HCT116 (cell line): ENCODE measurements at regions not wholly inside any gene's neighbourhood (a gene's known extent, or its start where the extent isn't known, plus 50 kb on each side); places are given as distances from the start of the nearest gene placed in this dataset.

Experiments
- ATF3 ChIP-seq: IDR thresholded peaks from 2 replicates; pipeline ENCODE4 v1.6.1; 2012
- EGR1 ChIP-seq: IDR thresholded peaks from 2 replicates; pipeline ENCODE4 v1.6.1; 2012; ENCODE audit warnings: low read depth
- EZH2 ChIP-seq: fragments of 200-600 bp; sonication (generic); IDR thresholded peaks from 2 replicates; pipeline ENCODE4 v1.6.1; 2017; ENCODE audit warnings: antibody characterized with exemption, mixed run types
- POLR2AphosphoS5 ChIP-seq: IDR thresholded peaks from 2 replicates; pipeline ENCODE4 v1.6.1; 2011; ENCODE audit warnings: mild to moderate bottlenecking, low read depth, low read length, moderate library complexity
- RAD21 ChIP-seq: IDR thresholded peaks from 2 replicates; pipeline ENCODE4 v1.6.1; 2012; ENCODE audit warnings: low read depth, mild to moderate bottlenecking
- SIN3A ChIP-seq: IDR thresholded peaks from 2 replicates; pipeline ENCODE4 v1.6.1; 2012; ENCODE audit warnings: low read depth
- YY1 ChIP-seq: IDR thresholded peaks from 2 replicates; pipeline ENCODE4 v1.6.1; 2011; ENCODE audit warnings: low read length, low read depth, moderate library complexity, mild to moderate bottlenecking; ENCODE audit not compliant: insufficient replicate concordance; ENCODE audit errors: extremely low read depth
- TF ChIP-seq, protein P1 (sequence below), 3 experiments: fragments of 200-600 bp in 1 of 3; sonication (generic) in 1 of 3; IDR thresholded peaks in 2 of 3; conservative IDR thresholded peaks in 1 of 3; 2 replicates each; pipeline ENCODE4 v1.5.1; 2012 to 2017; ENCODE audit warnings: low read depth in 2 of 3, low read length in 2 of 3, antibody characterized with exemption in 1 of 3, borderline replicate concordance in 1 of 3, control low read depth in 1 of 3, mild to moderate bottlenecking in 1 of 3, mixed read lengths in 1 of 3, mixed run types in 1 of 3, moderate library complexity in 1 of 3; ENCODE audit not compliant: insufficient read depth in 1 of 3

DNA sequence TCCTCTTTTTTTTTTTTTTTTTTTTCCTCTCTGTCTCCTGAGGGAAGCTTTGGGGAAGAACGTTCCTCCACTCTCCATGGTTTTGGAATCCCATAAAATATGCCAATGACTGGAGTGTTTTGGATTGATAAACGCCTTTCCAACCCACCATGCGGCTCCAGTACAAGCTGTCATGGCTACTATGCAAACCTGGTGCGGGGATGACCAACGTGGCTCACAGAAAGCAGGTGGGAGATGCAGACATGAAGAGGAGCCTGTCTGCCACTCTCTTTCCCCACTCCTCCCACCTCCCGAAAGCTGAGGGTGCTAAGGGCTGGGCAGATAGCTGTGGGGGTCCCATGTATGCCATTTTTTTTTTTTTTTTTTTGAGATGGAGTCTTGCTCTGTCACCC lies 69.9 kb upstream of the SEC14L1 start:
- TF ChIP-seq SIN3A (no peak), EZH2 (no peak), ATF3 (no peak), RAD21 (no peak), EGR1 (no peak), YY1 (no peak), POLR2AphosphoS5 (no peak)
- TF ChIP-seq, protein P1, sequence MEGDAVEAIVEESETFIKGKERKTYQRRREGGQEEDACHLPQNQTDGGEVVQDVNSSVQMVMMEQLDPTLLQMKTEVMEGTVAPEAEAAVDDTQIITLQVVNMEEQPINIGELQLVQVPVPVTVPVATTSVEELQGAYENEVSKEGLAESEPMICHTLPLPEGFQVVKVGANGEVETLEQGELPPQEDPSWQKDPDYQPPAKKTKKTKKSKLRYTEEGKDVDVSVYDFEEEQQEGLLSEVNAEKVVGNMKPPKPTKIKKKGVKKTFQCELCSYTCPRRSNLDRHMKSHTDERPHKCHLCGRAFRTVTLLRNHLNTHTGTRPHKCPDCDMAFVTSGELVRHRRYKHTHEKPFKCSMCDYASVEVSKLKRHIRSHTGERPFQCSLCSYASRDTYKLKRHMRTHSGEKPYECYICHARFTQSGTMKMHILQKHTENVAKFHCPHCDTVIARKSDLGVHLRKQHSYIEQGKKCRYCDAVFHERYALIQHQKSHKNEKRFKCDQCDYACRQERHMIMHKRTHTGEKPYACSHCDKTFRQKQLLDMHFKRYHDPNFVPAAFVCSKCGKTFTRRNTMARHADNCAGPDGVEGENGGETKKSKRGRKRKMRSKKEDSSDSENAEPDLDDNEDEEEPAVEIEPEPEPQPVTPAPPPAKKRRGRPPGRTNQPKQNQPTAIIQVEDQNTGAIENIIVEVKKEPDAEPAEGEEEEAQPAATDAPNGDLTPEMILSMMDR (IDR thresholded peaks at IDR 0.05 in 2 of 3, conservative IDR thresholded peaks at IDR 0.05 in 1 of 3; ENCODE audit: borderline replicate concordance in 1 of 3, insufficient read depth in 1 of 3, low read depth in 2 of 3, low read length in 2 of 3) = no peak
